Ishikawa (cell line): ENCODE measurements at regions not wholly inside any gene's neighbourhood (a gene's known extent, or its start where the extent isn't known, plus 50 kb on each side); places are given as distances from the start of the nearest gene placed in this dataset.

Experiments
- CEBPB ChIP-seq: IDR thresholded peaks from 2 replicates; pipeline ENCODE4 v1.6.1; 2012
- CREB1 ChIP-seq: IDR thresholded peaks from 2 replicates; pipeline ENCODE4 v1.6.1; 2012; ENCODE audit warnings: low read depth
- EGR1 ChIP-seq: IDR thresholded peaks from 2 replicates; pipeline ENCODE4 v1.6.1; 2012
- EP300 ChIP-seq: IDR thresholded peaks from 2 replicates; pipeline ENCODE4 v1.6.1; 2012; ENCODE audit warnings: borderline replicate concordance
- MAX ChIP-seq: IDR thresholded peaks from 2 replicates; pipeline ENCODE4 v1.6.1; 2012
- NFIC ChIP-seq: IDR thresholded peaks from 2 replicates; pipeline ENCODE4 v1.6.1; 2012
- REST ChIP-seq: IDR thresholded peaks from 2 replicates; pipeline ENCODE4 v1.6.1; 2012; ENCODE audit warnings: low read depth, mild to moderate bottlenecking
- TAF1 ChIP-seq: IDR thresholded peaks from 2 replicates; pipeline ENCODE4 v1.6.1; 2012; ENCODE audit warnings: low read depth, mild to moderate bottlenecking
- TCF12 ChIP-seq: IDR thresholded peaks from 2 replicates; pipeline ENCODE4 v1.6.1; 2012; ENCODE audit warnings: low read depth
- TEAD4 ChIP-seq: IDR thresholded peaks from 2 replicates; pipeline ENCODE4 v1.6.1; 2012
- USF1 ChIP-seq: IDR thresholded peaks from 2 replicates; pipeline ENCODE4 v1.6.1; 2012
- YY1 ChIP-seq: IDR thresholded peaks from 2 replicates; pipeline ENCODE4 v1.6.1; 2012; ENCODE audit warnings: low read depth
- ZBTB7A ChIP-seq: IDR thresholded peaks from 2 replicates; pipeline ENCODE4 v1.6.1; 2012; ENCODE audit warnings: low read depth

GRCh38 chr11:25859776-25860175 is 472.2 kb upstream of the ANO3 start:
- TF ChIP-seq EP300 = no peak
- no peak for TF ChIP-seq EGR1
- no peak for TF ChIP-seq REST
- no peak for TF ChIP-seq TCF12
- TF ChIP-seq CREB1 = no peak
- TF ChIP-seq CEBPB = no peak
- no peak for TF ChIP-seq MAX
- TF ChIP-seq NFIC = no peak
- TF ChIP-seq TEAD4 = no peak
- TF ChIP-seq YY1 = no peak
- TF ChIP-seq ZBTB7A = no peak
- no peak for TF ChIP-seq USF1
- TF ChIP-seq TAF1 = no peak
